GM12878 (cell line): ENCODE measurements at regions not wholly inside any gene's neighbourhood (a gene's known extent, or its start where the extent isn't known, plus 50 kb on each side); places are given as distances from the start of the nearest gene placed in this dataset.

ENCODE experiments used
- ATF7 ChIP-seq: fragments of 450-650 bp; IDR thresholded peaks from 2 replicates; pipeline ENCODE4 v1.6.1; 2016; ENCODE audit warnings: low read depth, mild to moderate bottlenecking
- HDAC6 ChIP-seq: fragments of 200-600 bp; sonication (generic); IDR thresholded peaks from one replicate; pipeline ENCODE4 v1.8.0; 2017; ENCODE audit warnings: antibody characterized with exemption; ENCODE audit not compliant: unreplicated experiment
- SREBF2 ChIP-seq: IDR thresholded peaks from 2 replicates; pipeline ENCODE4 v1.6.1; 2012; ENCODE audit warnings: mild to moderate bottlenecking, low read length
- ZNF384 ChIP-seq: IDR thresholded peaks from 2 replicates; pipeline ENCODE4 v1.6.1; 2012; ENCODE audit warnings: low read depth, mild to moderate bottlenecking, low read length, improper control_type of control experiment, borderline replicate concordance
- ZZZ3 ChIP-seq: IDR thresholded peaks from 2 replicates; pipeline ENCODE4 v1.6.1; 2011; ENCODE audit warnings: low read depth; ENCODE audit not compliant: control insufficient read depth, insufficient read length
- TF ChIP-seq, protein P1 (sequence below), 3 experiments: IDR thresholded peaks in 2 of 3; conservative IDR thresholded peaks in 1 of 3; 2 replicates each; pipeline ENCODE4 v1.5.1; 2011; ENCODE audit warnings: low read depth in 3 of 3, low read length in 3 of 3, mild to moderate bottlenecking in 3 of 3, control low read depth in 2 of 3, moderate library complexity in 2 of 3, inconsistent platforms in 1 of 3, mixed read lengths in 1 of 3; ENCODE audit not compliant: control insufficient read depth in 2 of 3, insufficient read depth in 1 of 3; ENCODE audit errors: extremely low read depth in 1 of 3

DNA sequence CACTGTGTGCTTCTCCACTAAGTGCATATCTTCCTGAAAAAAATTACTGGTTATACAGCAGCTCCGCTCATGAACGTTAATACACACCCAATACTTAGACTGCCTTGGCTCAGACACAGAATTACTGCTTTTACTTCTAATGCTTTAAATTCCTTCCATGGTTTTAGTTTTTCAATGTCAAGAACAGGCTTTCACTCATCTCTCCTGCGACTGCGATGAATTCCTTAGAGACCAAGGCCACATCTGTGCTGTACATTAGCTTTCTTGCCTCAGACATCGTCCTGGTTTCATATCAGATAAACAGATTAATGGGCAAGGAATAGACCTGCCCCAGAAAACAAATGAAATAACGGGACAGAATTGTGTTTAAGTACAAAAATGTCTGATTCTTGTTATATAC, 120.2 kb downstream of the CYP26A1 start:
- TF ChIP-seq, protein P1, sequence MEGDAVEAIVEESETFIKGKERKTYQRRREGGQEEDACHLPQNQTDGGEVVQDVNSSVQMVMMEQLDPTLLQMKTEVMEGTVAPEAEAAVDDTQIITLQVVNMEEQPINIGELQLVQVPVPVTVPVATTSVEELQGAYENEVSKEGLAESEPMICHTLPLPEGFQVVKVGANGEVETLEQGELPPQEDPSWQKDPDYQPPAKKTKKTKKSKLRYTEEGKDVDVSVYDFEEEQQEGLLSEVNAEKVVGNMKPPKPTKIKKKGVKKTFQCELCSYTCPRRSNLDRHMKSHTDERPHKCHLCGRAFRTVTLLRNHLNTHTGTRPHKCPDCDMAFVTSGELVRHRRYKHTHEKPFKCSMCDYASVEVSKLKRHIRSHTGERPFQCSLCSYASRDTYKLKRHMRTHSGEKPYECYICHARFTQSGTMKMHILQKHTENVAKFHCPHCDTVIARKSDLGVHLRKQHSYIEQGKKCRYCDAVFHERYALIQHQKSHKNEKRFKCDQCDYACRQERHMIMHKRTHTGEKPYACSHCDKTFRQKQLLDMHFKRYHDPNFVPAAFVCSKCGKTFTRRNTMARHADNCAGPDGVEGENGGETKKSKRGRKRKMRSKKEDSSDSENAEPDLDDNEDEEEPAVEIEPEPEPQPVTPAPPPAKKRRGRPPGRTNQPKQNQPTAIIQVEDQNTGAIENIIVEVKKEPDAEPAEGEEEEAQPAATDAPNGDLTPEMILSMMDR (IDR thresholded peaks at IDR 0.05 in 2 of 3, conservative IDR thresholded peaks at IDR 0.05 in 1 of 3; ENCODE audit: control insufficient read depth in 2 of 3, extremely low read depth in 1 of 3, insufficient read depth in 1 of 3, low read depth in 3 of 3, low read length in 3 of 3) = no peak
- no peak for TF ChIP-seq ZNF384
- no peak for TF ChIP-seq ZZZ3
- no peak for TF ChIP-seq ATF7
- TF ChIP-seq HDAC6 = no peak
- TF ChIP-seq SREBF2 = no peak
